Uterus (tissue), 3 donors: ENCODE measurements at regions not wholly inside any gene's neighbourhood (a gene's known extent, or its start where the extent isn't known, plus 50 kb on each side); places are given as distances from the start of the nearest gene placed in this dataset.

Source experiments
- DNase-seq, 2 donors: peaks; one replicate each; pipeline ENCODE4 v3.0.0-alpha.2; 2019 to 2020
- H3K27ac ChIP-seq, 2 donors: fragments of 200-600 bp; sonication (generic); 1 replicate in 1 of 2; 2 replicates in 1 of 2; pipeline ENCODE4 v1.5.1; 2016 to 2018
- H3K27me3 ChIP-seq, 2 donors: fragments of 200-600 bp; sonication (generic); one replicate each; pipeline ENCODE4 v1.5.1; 2018 to 2019; ENCODE audit warnings: control low read depth in 1 of 2
- H3K36me3 ChIP-seq, 2 donors: fragments of 200-600 bp; sonication (generic); one replicate each; pipeline ENCODE4 v1.5.1; 2019; ENCODE audit warnings: control low read depth in 1 of 2
- H3K4me1 ChIP-seq, 2 donors: fragments of 200-600 bp; sonication (generic); one replicate each; pipeline ENCODE4 v1.5.1; 2018 to 2019; ENCODE audit warnings: control low read depth in 1 of 2
- H3K4me3 ChIP-seq, 2 donors: fragments of 200-600 bp; sonication (generic); 1 replicate in 1 of 2; 2 replicates in 1 of 2; pipeline ENCODE4 v1.5.1; 2018 to 2019; ENCODE audit warnings: mild to moderate bottlenecking in 1 of 2
- H3K9me3 ChIP-seq, 2 donors: fragments of 200-600 bp; sonication (generic); one replicate each; pipeline ENCODE4 v1.5.1; 2019; ENCODE audit warnings: control low read depth in 1 of 2
- POLR2A ChIP-seq, 2 donors: fragments of 450-650 bp; IDR thresholded peaks; one replicate each; pipeline ENCODE4 v1.6.1; 2016; ENCODE audit warnings: antibody characterized with exemption in 2 of 2, mild to moderate bottlenecking in 1 of 2, moderate library complexity in 1 of 2
- intact Hi-C: fragments of 100-400 bp; cut with DNase I; formaldehyde crosslinking; loops from one replicate; pipeline ENCODE4 v1.15.1; 2023; ENCODE audit warnings: low total_unique reads
- TF ChIP-seq, protein P1 (sequence below), 4 experiments: fragments of 200-600 bp in 2 of 4; fragments of 450-650 bp in 2 of 4; sonication (generic) in 2 of 4; IDR thresholded peaks; one replicate each; pipeline ENCODE4 v1.5.1; 2016 to 2019; ENCODE audit warnings: antibody characterized with exemption in 4 of 4, mild to moderate bottlenecking in 2 of 4, moderate library complexity in 1 of 4
- donor health status: DM: yes; HTN: yes; CAD: no.

DNA sequence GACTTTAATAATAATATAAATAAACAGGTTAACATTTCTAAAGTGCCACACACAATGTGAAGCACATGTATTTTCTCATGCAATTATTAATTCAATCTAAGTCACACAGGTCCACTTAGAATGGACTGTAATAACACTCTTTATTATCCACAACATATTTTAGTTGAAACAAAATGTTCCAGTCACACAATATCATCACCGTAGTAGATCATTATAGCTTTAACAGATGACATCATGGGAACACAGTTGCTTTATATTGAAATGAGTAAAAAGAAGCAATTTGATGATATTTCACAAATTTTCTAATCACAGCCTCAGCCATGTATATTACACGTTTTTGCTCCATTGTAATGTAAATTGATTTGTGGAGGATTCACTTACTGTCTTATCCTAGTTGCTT is 266.3 kb downstream of the MEIS1 start:
- H3K27me3 ChIP-seq: no peaks in the 10 kb centered on the region
- intact Hi-C loops: no loop called here
- H3K36me3 ChIP-seq: no peaks in the 10 kb centered on the region
- no peak overlapping the region for H3K4me3 ChIP-seq
- TF ChIP-seq, protein P1, sequence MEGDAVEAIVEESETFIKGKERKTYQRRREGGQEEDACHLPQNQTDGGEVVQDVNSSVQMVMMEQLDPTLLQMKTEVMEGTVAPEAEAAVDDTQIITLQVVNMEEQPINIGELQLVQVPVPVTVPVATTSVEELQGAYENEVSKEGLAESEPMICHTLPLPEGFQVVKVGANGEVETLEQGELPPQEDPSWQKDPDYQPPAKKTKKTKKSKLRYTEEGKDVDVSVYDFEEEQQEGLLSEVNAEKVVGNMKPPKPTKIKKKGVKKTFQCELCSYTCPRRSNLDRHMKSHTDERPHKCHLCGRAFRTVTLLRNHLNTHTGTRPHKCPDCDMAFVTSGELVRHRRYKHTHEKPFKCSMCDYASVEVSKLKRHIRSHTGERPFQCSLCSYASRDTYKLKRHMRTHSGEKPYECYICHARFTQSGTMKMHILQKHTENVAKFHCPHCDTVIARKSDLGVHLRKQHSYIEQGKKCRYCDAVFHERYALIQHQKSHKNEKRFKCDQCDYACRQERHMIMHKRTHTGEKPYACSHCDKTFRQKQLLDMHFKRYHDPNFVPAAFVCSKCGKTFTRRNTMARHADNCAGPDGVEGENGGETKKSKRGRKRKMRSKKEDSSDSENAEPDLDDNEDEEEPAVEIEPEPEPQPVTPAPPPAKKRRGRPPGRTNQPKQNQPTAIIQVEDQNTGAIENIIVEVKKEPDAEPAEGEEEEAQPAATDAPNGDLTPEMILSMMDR (IDR thresholded peaks at IDR 0.05): no peak
- no peak for TF ChIP-seq POLR2A (IDR thresholded peaks at IDR 0.05)
- H3K9me3 ChIP-seq: no peaks in the 10 kb centered on the region
- peaks cover 0 to 12% of the 10 kb centered on the region in 2 donors for H3K4me1 ChIP-seq
- no peak for DNase-seq
- peak overlapping the region; percentile 87 to 97 for H3K27ac ChIP-seq

DNA sequence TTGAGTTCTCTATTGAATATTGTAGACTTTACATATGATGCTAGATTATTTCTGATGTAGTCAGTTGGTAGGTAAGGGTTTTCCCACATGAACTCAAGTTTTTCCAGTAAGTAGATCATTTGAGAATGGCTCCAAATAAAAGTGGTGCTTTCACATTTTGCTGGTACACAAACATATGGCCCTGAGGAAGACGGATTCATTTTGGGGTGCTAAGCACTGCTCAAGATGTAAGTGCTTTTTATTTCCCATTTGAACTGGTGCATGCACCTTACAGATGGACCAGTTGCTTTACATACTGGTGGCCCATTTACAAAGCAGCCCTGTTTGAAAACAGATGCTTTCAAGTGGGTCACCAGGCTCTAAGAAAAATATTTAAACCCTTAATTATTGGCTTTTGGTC is 266.7 kb downstream of the MEIS1 start:
- Histone ChIP-seq H3K36me3 (no peaks in the 10 kb centered on the region), H3K27me3 (no peaks in the 10 kb centered on the region), H3K9me3 (no peaks in the 10 kb centered on the region), H3K27ac (peak overlapping the region; percentile 87 to 97), H3K4me3 (peak overlapping the region in 1 of 2 donors; percentile 12), H3K4me1 (peaks cover 0 to 12% of the 10 kb centered on the region in 2 donors)
- DNase-seq: no peak
- intact Hi-C loops: no loop called here
- TF ChIP-seq POLR2A (IDR thresholded peaks at IDR 0.05): no peak
- TF ChIP-seq, protein P1 (IDR thresholded peaks at IDR 0.05): no peak

DNA sequence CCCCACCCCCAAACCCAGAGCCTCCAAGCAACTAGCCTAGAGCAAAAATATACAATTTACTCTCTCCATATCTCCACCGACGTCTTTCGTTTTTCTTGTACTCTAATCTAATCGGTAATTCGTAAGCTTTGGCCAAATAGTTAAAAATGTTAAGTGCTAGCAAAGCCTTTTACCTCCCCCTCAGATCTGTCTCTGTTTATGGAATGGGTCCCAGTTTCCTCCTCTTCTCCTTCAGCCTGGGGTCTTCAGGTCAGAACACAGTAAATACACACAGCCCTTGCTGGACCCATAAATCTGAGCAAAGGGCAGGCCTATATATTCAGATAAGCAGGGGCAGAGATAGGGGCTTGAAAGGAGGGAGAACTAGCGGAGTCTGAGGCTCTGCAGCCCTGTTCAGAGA is 267.4 kb downstream of the MEIS1 start:
- peak overlapping the region; percentile 87 to 97 for H3K27ac ChIP-seq
- no peaks in the 10 kb centered on the region for H3K36me3 ChIP-seq
- TF ChIP-seq, protein P1 (IDR thresholded peaks at IDR 0.05): no peak
- TF ChIP-seq POLR2A (IDR thresholded peaks at IDR 0.05): no peak
- intact Hi-C loops: no loop called here
- H3K4me1 ChIP-seq: peaks cover 0 to 12% of the 10 kb centered on the region in 2 donors
- peak overlapping the region in 1 of 2 donors; percentile 12 for H3K4me3 ChIP-seq
- DNase-seq: peak in 1 of 2 donors; percentile 32
- no peaks in the 10 kb centered on the region for H3K9me3 ChIP-seq
- no peaks in the 10 kb centered on the region for H3K27me3 ChIP-seq

DNA sequence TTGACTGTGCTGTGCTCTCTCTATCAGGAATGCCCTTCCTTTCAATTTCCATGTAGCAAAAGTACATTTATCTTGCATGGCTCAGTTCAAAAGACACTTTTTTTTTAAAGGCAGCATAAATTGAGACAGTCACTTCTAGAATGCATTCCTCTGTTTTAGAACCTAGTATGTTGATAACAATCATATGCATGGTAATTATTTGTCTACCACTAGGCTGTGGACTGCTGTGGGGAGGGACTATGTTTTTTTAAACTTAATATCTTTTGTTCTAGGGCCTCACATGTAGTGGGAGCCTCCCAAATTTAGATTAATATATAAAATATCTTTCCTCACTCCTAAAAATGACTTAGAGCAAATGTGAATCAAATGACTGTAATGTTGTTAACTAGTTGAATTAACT is 269.9 kb downstream of the MEIS1 start:
- no peaks in the 10 kb centered on the region for H3K36me3 ChIP-seq
- TF ChIP-seq, protein P1 (IDR thresholded peaks at IDR 0.05): no peak
- TF ChIP-seq POLR2A (IDR thresholded peaks at IDR 0.05): no peak
- H3K4me3 ChIP-seq: no peak overlapping the region
- H3K4me1 ChIP-seq: peaks cover 0 to 5% of the 10 kb centered on the region in 2 donors
- no peaks in the 10 kb centered on the region for H3K9me3 ChIP-seq
- no peak for DNase-seq
- peak overlapping the region; percentile 87 to 97 for H3K27ac ChIP-seq
- no peaks in the 10 kb centered on the region for H3K27me3 ChIP-seq
- intact Hi-C loops: no loop called here

DNA sequence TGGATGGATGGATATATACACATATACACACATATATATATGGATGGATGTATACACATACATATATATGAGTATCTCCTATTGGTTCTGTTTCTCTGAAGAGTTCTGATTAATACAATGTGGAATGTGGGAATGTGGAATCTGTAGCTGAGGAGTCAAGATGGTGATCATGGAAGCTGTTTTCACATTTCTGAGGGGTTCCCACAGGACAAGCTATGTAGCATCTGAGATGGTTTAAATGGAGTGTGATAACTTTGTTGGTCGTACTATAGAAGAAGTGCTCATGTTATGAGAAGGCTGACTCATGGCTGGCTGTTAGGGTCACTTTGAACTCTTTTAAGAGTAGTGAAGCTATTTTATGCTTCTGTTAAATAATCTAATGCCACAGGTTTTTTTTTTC is 279.7 kb downstream of the MEIS1 start:
- Histone ChIP-seq H3K27me3 (no peaks in the 10 kb centered on the region), H3K36me3 (no peaks in the 10 kb centered on the region), H3K27ac (no peak overlapping the region), H3K4me1 (no peaks in the 10 kb centered on the region), H3K9me3 (no peaks in the 10 kb centered on the region), H3K4me3 (no peak overlapping the region)
- intact Hi-C loops: no loop called here
- DNase-seq: no peak
- TF ChIP-seq, protein P1 (IDR thresholded peaks at IDR 0.05): no peak
- TF ChIP-seq POLR2A (IDR thresholded peaks at IDR 0.05): no peak
